Right lobe of liver (tissue), 6 donors: ENCODE measurements at regions not wholly inside any gene's neighbourhood (a gene's known extent, or its start where the extent isn't known, plus 50 kb on each side); places are given as distances from the start of the nearest gene placed in this dataset.

Experiments used
- ATAC-seq, 4 donors: fragments of 200-7000 bp; cut with Tn5 transposase; one replicate each; pipeline ENCODE4 v1.9.1; 2020; ENCODE audit warnings: mild to moderate bottlenecking in 4 of 4, moderate library complexity in 4 of 4
- DNase-seq, 3 donors: peaks; one replicate each; pipeline ENCODE4 v3.0.0-alpha.2; 2020
- H3K27ac ChIP-seq, 3 donors: fragments of 200-600 bp; one replicate each; pipeline ENCODE4 v1.8.0; 2022
- H3K27me3 ChIP-seq, 2 donors: fragments of 200-600 bp; one replicate each; pipeline ENCODE4 v1.8.0; 2022
- H3K36me3 ChIP-seq, 4 donors: fragments of 200-600 bp; sonication (generic) in 1 of 4; one replicate each; pipeline versions ENCODE4 v1.5.1 to v1.8.0; 2017 to 2022; ENCODE audit warnings: control low read depth in 1 of 4
- H3K4me1 ChIP-seq, 4 donors: fragments of 200-600 bp; sonication (generic) in 1 of 4; one replicate each; pipeline versions ENCODE4 v1.5.1 to v1.8.0; 2017 to 2022; ENCODE audit warnings: control low read depth in 1 of 4
- H3K4me3 ChIP-seq, 3 donors: fragments of 200-600 bp; one replicate each; pipeline ENCODE4 v1.8.0; 2022
- H3K9me3 ChIP-seq, 4 donors: fragments of 200-600 bp; sonication (generic) in 1 of 4; one replicate each; pipeline versions ENCODE4 v1.5.1 to v1.8.0; 2017 to 2022; ENCODE audit warnings: control low read depth in 1 of 4
- CTCF ChIP-seq, 4 donors: fragments of 200-600 bp in 3 of 4; fragments of 450-650 bp in 1 of 4; IDR thresholded peaks; one replicate each; pipeline versions ENCODE4 v1.5.1 to v1.8.0; 2016 to 2022; ENCODE audit warnings: antibody characterized with exemption in 4 of 4, mild to moderate bottlenecking in 2 of 4
- POLR2A ChIP-seq: fragments of 450-650 bp; IDR thresholded peaks from one replicate; pipeline ENCODE4 v1.6.1; 2017; ENCODE audit warnings: antibody characterized with exemption, mild to moderate bottlenecking
- WGBS: methylation state at CpG from one replicate; pipeline ENCODE4 v1.1.6; 2018; ENCODE audit warnings: low coverage, low lambda C conversion rate; ENCODE audit not compliant: insufficient coverage; ENCODE audit errors: missing lambda C conversion rate; 5-methylcytosine and 5-hydroxymethylcytosine counted together
- intact Hi-C, 2 donors: fragments of 100-400 bp; cut with DNase I; formaldehyde crosslinking; loops; one replicate each; pipeline versions ENCODE4 v1.11.2 to v1.14.1; 2022
- donor health status: DM: no; HTN: yes; CAD: no.
- donor health status: DM: no; HTN: no; CAD: no.
- donor health status: DM: no; HTN: no; CAD: no.
- donor health status: DM: no; HTN: yes; CAD: no.
- donor health status: DM: no; HTN: yes; CAD: no.

DNA sequence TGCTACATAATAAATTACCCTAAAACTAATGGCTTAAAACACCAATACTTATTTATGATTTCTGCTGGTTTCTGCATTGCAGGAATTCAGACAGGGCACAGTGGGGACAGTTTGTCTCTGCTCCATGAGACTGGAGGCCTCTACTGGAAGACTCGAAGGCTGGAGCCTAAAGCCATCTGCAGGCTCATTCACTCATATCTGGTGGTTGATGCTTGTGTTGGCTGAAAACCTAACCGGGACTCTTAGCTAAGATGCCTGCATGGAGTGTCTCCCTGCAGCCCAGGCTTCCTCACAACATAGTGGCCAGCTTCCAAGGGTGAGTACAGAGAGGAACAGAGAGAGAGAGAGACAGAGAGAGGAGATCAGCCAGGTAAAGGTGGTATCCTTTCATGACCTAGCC is 195.5 kb upstream of the FOXA2 start:
- 56% methylated on average over 2 of the region's 2 CpGs for WGBS
- Histone ChIP-seq H3K27me3 (no peaks in the 10 kb centered on the region), H3K4me3 (no peak overlapping the region), H3K9me3 (no peaks in the 10 kb centered on the region), H3K4me1 (no peaks in the 10 kb centered on the region), H3K36me3 (no peaks in the 10 kb centered on the region), H3K27ac (no peak overlapping the region)
- ATAC-seq: no peak
- TF ChIP-seq CTCF (IDR thresholded peaks at IDR 0.05): no peak
- no peak for DNase-seq
- intact Hi-C loops: no loop called here

DNA sequence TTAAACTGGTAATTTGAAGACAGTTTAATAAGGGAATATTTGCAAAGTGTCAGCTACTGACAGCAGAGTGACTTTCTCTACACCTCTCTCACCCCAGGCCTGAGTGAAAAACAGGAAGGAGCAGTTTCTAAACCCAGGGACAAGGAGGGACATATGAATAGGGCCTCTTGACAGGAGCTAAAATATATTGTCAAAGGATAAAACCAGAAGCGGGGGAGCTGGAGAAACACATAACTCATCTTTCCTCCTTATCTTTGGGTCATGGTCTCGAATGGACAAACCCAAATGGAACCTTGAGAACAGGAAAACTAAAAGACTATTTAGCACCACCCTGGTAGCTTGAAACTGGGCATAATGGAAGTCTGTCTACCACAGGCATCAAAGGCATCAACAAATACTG is 197.5 kb upstream of the FOXA2 start:
- Histone ChIP-seq H3K9me3 (no peaks in the 10 kb centered on the region), H3K36me3 (no peaks in the 10 kb centered on the region), H3K27ac (no peak overlapping the region), H3K4me1 (no peaks in the 10 kb centered on the region), H3K27me3 (no peaks in the 10 kb centered on the region), H3K4me3 (no peak overlapping the region)
- ATAC-seq (no peak), DNase-seq (no peak)
- WGBS: 62% methylated on average over 2 of the region's 2 CpGs
- no peak for TF ChIP-seq POLR2A
- no peak for TF ChIP-seq CTCF (IDR thresholded peaks at IDR 0.05)
- intact Hi-C loops: no loop called here

- no peak for DNase-seq
- intact Hi-C loops: no loop called here
- ATAC-seq: no peak
Observed at GRCh38 chr20:22789676-22790075, 205.3 kb upstream of the FOXA2 start.

DNA sequence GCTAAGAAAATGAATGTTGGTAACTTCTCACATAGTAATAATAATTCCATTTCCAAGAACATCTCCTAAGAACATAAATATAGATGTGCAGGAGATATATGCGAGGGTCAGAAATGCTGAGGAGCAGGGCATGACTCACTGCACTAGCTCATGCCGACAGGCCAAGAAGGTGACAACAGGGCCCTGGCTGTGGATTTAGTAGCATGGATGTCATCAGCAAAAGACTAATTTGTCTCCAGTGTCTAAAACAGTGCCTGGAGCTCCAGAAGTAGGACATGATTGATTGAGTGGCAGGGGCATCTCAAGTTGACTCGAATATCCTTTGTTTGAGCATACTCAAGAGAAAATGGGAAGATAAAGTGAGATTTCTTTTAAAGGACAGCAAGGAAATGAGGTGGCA is 207.0 kb upstream of the FOXA2 start:
- DNase-seq: no peak
- ATAC-seq: no peak
- intact Hi-C loops: no loop called here
- Histone ChIP-seq H3K4me3 (no peak overlapping the region), H3K4me1 (no peaks in the 10 kb centered on the region), H3K9me3 (no peaks in the 10 kb centered on the region), H3K36me3 (no peaks in the 10 kb centered on the region), H3K27me3 (no peaks in the 10 kb centered on the region), H3K27ac (no peak overlapping the region)
- TF ChIP-seq CTCF (IDR thresholded peaks at IDR 0.05) (no peak), POLR2A (no peak)
- WGBS: 53% methylated on average over 3 of the region's 3 CpGs

More at GRCh38 chr20:22789676-22790075, 205.3 kb upstream of the FOXA2 start:
- H3K27ac ChIP-seq: no peak overlapping the region
- no peaks in the 10 kb centered on the region for H3K4me1 ChIP-seq
- no peaks in the 10 kb centered on the region for H3K36me3 ChIP-seq
- H3K27me3 ChIP-seq: no peaks in the 10 kb centered on the region
- TF ChIP-seq CTCF (IDR thresholded peaks at IDR 0.05) (no peak), POLR2A (no peak)
- no peak overlapping the region for H3K4me3 ChIP-seq
- no peaks in the 10 kb centered on the region for H3K9me3 ChIP-seq
- 60% methylated on average over 1 of the region's 2 CpGs for WGBS

DNA sequence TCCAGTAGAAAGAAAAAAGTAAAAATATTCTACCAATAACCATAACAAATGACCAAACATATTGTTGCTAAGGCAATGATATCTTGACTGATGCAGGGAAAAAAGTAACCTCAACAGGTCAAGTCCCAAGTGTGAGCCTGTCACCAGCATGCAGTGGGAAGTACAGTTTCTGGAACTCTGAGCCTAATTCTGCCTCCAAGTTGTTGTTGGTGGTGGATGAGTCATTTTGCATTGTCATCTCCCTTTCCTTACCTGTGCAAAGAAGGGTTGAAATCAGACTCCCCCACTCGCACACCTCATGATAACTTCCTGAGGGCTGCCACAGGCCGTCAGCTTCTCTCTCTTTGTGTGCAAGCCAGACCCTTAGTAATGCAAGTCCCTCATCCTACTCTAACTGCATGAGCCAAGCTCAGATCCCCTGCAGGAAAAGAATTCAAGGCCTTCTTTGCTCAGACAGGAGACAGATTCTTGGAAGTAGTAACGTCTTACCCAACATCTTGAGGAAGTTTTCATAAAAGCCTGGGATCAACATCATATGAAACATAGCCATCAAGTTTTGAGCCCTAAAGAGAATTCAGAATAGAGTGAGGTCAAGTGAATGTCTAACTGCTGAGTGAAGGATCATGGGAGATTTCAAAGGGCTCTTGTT is 207.6 kb upstream of the FOXA2 start:
- TF ChIP-seq CTCF (IDR thresholded peaks at IDR 0.05) (no peak), POLR2A (no peak)
- DNase-seq (no peak), ATAC-seq (no peak)
- H3K4me1 ChIP-seq: no peaks in the 10 kb centered on the region
- no peaks in the 10 kb centered on the region for H3K27me3 ChIP-seq
- intact Hi-C loops: no loop called here
- H3K27ac ChIP-seq: no peak overlapping the region
- H3K36me3 ChIP-seq: no peaks in the 10 kb centered on the region
- no peaks in the 10 kb centered on the region for H3K9me3 ChIP-seq
- WGBS: 48% methylated on average over 3 of the region's 3 CpGs
- no peak overlapping the region for H3K4me3 ChIP-seq
